Endodermal cell (in vitro differentiated cells): ENCODE measurements at regions not wholly inside any gene's neighbourhood (a gene's known extent, or its start where the extent isn't known, plus 50 kb on each side); places are given as distances from the start of the nearest gene placed in this dataset.
"Not testable (repeated sequence)": the region's sequence is repeated elsewhere in the genome, so short reads cannot be mapped to it uniquely, and the experiment has no call there.

Experiments used
- DNase-seq: peaks from one replicate; pipeline ENCODE4 v3.0.0-alpha.2; 2017
- H3K27ac ChIP-seq: 2 replicates; pipeline ENCODE4 v1.5.1; 2013; ENCODE audit warnings: mild to moderate bottlenecking, low read depth, low read length, moderate library complexity
- H3K27me3 ChIP-seq: 2 replicates; pipeline ENCODE4 v1.6.1; 2013; ENCODE audit warnings: mild to moderate bottlenecking, low read length, moderate library complexity; ENCODE audit not compliant: insufficient read depth, control insufficient read depth, poor library complexity, severe bottlenecking
- H3K36me3 ChIP-seq: 2 replicates; pipeline ENCODE4 v1.7.0; 2013; ENCODE audit warnings: mild to moderate bottlenecking, low read length, moderate library complexity; ENCODE audit not compliant: control insufficient read depth, insufficient read depth
- H3K4me1 ChIP-seq: one replicate; pipeline ENCODE4 v1.7.0; 2013; ENCODE audit warnings: low read length; ENCODE audit not compliant: control insufficient read depth, insufficient read depth
- H3K4me3 ChIP-seq: 2 replicates; pipeline ENCODE4 v1.5.1; 2013; ENCODE audit warnings: mild to moderate bottlenecking, low read length, moderate library complexity
- H3K9ac ChIP-seq: 2 replicates; pipeline ENCODE4 v1.6.1; 2013; ENCODE audit warnings: mild to moderate bottlenecking, low read length, moderate library complexity; ENCODE audit not compliant: poor library complexity, severe bottlenecking; ENCODE audit errors: extremely low read depth
- H3K9me3 ChIP-seq: 2 replicates; pipeline ENCODE4 v1.6.1; 2013; ENCODE audit warnings: mild to moderate bottlenecking, low read length, moderate library complexity; ENCODE audit not compliant: control insufficient read depth
- H3K27ac Mint-ChIP-seq: 2 replicates; pipeline ENCODE4 v1.8.0; 2020; ENCODE audit warnings: mixed read lengths
- H3K27me3 Mint-ChIP-seq: 2 replicates; pipeline ENCODE4 v1.8.0; 2021; ENCODE audit warnings: mild to moderate bottlenecking, mixed read lengths; ENCODE audit not compliant: insufficient read depth
- H3K36me3 Mint-ChIP-seq: 2 replicates; pipeline ENCODE4 v1.8.0; 2020; ENCODE audit warnings: low read depth, mixed read lengths
- H3K4me1 Mint-ChIP-seq: 2 replicates; pipeline ENCODE4 v1.8.0; 2020; ENCODE audit warnings: mixed read lengths
- H3K4me3 Mint-ChIP-seq: 2 replicates; pipeline ENCODE4 v1.8.0; 2020; ENCODE audit warnings: mild to moderate bottlenecking, moderate library complexity, mixed read lengths
- H3K9me3 Mint-ChIP-seq: 2 replicates; pipeline ENCODE4 v1.8.0; 2020; ENCODE audit warnings: mild to moderate bottlenecking, mixed read lengths
- CTCF ChIP-seq: fragments of 200-600 bp; sonication (generic); conservative IDR thresholded peaks from 2 replicates; pipeline ENCODE4 v1.5.0; 2021; ENCODE audit warnings: antibody characterized with exemption, mild to moderate bottlenecking
- WGBS, 2 experiments: methylation state at CpG; one replicate each; pipeline versions ENCODE4 v1.1.5 to v1.1.7; 2013; ENCODE audit warnings: missing lambda C conversion rate in 2 of 2, mixed read lengths in 1 of 2; ENCODE audit not compliant: insufficient coverage in 1 of 2, insufficient read length in 1 of 2; 5-methylcytosine and 5-hydroxymethylcytosine counted together

DNA sequence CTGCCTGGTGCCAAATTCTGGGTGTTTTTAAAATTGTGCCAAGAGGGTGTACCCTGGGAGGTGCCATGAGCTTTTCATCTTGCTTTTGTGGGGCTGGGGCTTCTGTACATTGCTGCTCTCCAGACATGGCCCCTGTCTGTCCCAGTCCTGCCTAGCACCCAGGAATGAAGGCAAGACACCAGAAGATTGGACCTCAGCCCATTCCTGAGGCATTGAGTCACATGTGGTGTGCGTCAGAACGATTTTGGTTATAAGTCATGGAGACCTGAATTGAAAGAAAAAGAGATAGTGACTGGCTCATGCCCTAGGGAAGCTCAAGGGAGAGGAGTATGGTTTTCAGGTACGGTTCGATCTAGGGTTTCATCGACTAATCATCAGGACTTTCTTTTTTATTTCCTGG is 493.2 kb downstream of the TYW1 start:
- H3K36me3 Mint-ChIP-seq: peaks cover 3% of the 10 kb centered on the region
- no peaks in the 10 kb centered on the region for H3K27me3 ChIP-seq
- peaks cover 9% of the 10 kb centered on the region for H3K27me3 Mint-ChIP-seq
- no peaks in the 10 kb centered on the region for H3K4me1 ChIP-seq
- TF ChIP-seq CTCF: no peak
- no peaks in the 10 kb centered on the region for H3K9me3 ChIP-seq
- no peak overlapping the region for H3K4me3 ChIP-seq
- DNase-seq: no peak
- peaks cover 13% of the 10 kb centered on the region for H3K9me3 Mint-ChIP-seq
- no peaks in the 10 kb centered on the region for H3K36me3 ChIP-seq
- 94% methylated on average over 5 of the region's 5 CpGs for WGBS, 2 experiments
- H3K4me3 Mint-ChIP-seq: no peak overlapping the region
- peaks cover 2% of the 10 kb centered on the region for H3K4me1 Mint-ChIP-seq
- H3K27ac ChIP-seq: no peak overlapping the region
- no peak overlapping the region for H3K9ac ChIP-seq
- no peak overlapping the region for H3K27ac Mint-ChIP-seq

DNA sequence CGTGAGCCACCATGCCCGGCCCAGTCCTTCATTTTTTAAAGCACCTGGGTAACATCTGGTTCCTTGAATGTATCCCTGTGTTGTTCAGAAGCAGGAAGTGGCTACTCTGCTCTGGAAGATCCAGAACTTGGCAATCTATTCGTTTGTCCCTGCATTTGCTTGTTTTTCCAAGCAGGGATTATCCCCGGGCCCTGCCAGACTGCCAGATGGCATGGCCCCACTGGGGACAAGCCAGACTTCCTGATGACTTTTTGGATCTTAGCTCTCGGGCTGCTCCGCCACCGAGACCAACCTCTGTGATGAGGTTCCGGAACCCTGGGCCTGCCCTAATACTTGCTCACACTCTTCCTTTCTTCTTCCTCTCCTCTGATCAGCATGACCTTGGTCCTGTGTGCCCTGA is 496.7 kb downstream of the TYW1 start:
- Mint-ChIP-seq H3K4me1 (no peaks in the 10 kb centered on the region), H3K27me3 (peaks cover 11% of the 10 kb centered on the region), H3K4me3 (no peak overlapping the region), H3K9me3 (peaks cover 20% of the 10 kb centered on the region), H3K36me3 (peaks cover 3% of the 10 kb centered on the region), H3K27ac (no peak overlapping the region)
- Histone ChIP-seq H3K27me3 (no peaks in the 10 kb centered on the region), H3K36me3 (no peaks in the 10 kb centered on the region), H3K9me3 (no peaks in the 10 kb centered on the region), H3K4me1 (no peaks in the 10 kb centered on the region), H3K9ac (no peak overlapping the region), H3K4me3 (no peak overlapping the region), H3K27ac (no peak overlapping the region)
- DNase-seq: no peak
- no peak for TF ChIP-seq CTCF
- WGBS, 2 experiments: 93 to 98% methylated on average over 5 to 8 of the region's 8 CpGs

GRCh38 chr7:67496589-67496988 is 500.0 kb downstream of the TYW1 start:
- Mint-ChIP-seq H3K27me3 (peaks cover 2% of the 10 kb centered on the region), H3K4me1 (no peaks in the 10 kb centered on the region), H3K9me3 (peaks cover 22% of the 10 kb centered on the region), H3K4me3 (no peak overlapping the region), H3K36me3 (no peaks in the 10 kb centered on the region), H3K27ac (no peak overlapping the region)
- Histone ChIP-seq H3K9ac (no peak overlapping the region), H3K27ac (no peak overlapping the region), H3K9me3 (no peaks in the 10 kb centered on the region), H3K4me3 (no peak overlapping the region), H3K36me3 (no peaks in the 10 kb centered on the region), H3K4me1 (no peaks in the 10 kb centered on the region), H3K27me3 (no peaks in the 10 kb centered on the region)
- no peak for TF ChIP-seq CTCF
- 95 to 96% methylated on average over 5 to 7 of the region's 7 CpGs for WGBS, 2 experiments
- no peak for DNase-seq

GRCh38 chr7:67497914-67498313 is 501.3 kb downstream of the TYW1 start:
- H3K4me1 ChIP-seq, H3K36me3 Mint-ChIP-seq, H3K9me3 ChIP-seq, H3K27ac Mint-ChIP-seq, H3K36me3 ChIP-seq, H3K27me3 ChIP-seq, H3K4me1 Mint-ChIP-seq, H3K27ac ChIP-seq, DNase-seq, H3K9ac ChIP-seq, H3K4me3 Mint-ChIP-seq, H3K27me3 Mint-ChIP-seq, H3K4me3 ChIP-seq: not testable (repeated sequence)
- peaks cover 19% of the 10 kb centered on the region for H3K9me3 Mint-ChIP-seq
- 90 to 100% methylated on average over 1 to 3 of the region's 3 CpGs for WGBS, 2 experiments
